ENCODE measurements at regions not wholly inside any gene's neighbourhood (a gene's known extent, or its start where the extent isn't known, plus 50 kb on each side); places are given as distances from the start of the nearest gene placed in this dataset.
"Not testable (repeated sequence)": the region's sequence is repeated elsewhere in the genome, so short reads cannot be mapped to it uniquely, and the experiment has no call there.

DNA sequence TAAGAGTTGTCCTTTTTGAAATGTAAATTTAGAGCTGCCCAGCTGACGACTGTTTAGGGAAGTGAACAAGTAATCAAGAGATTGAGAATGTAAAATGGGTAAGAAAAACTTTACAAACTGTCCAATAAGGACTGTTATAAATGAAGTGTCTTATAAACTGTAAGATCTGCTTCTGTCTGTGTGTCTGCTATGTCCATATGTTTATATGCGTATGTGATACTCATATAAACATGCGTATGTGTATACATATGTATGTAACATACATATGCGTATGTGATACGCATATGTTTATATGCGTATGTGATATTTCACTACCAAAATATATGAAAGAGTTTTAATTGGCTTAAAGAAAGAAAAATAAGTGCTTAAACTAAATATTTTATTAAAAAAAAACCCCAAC lies 416.0 kb upstream of the GALNTL6 start:
- no peaks in the 10 kb centered on the region for H3K27me3 Mint-ChIP-seq
- no peaks in the 10 kb centered on the region for H3K4me1 Mint-ChIP-seq
- no peak overlapping the region for H3K4me3 Mint-ChIP-seq
- DNase-seq: no peak
- peaks cover 5 to 18% of the 10 kb centered on the region in 2 donors for H3K9me3 Mint-ChIP-seq
- no peak for ATAC-seq
- no peak overlapping the region for H3K27ac Mint-ChIP-seq

DNA sequence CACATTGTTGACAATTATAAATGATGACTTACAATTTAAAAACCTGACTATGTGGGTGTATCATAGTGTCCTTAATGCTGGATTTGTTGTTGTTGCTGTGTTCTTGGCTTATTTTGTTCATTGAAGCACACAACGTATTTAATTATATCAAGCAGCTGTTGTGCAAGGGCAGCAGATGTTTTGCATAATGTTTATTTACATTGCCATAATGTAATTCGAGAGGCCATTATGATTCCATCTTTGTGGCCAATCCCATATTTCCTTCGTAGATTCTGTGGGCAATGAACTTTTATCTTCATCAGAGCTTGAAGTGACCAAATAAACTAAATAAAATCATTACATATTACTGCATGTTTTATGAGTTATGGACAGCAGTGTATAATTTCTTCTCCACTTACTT lies 422.6 kb upstream of the GALNTL6 start:
- H3K4me3 Mint-ChIP-seq: no peak overlapping the region
- no peak overlapping the region for H3K27ac Mint-ChIP-seq
- peaks cover 0 to 18% of the 10 kb centered on the region in 2 donors for H3K9me3 Mint-ChIP-seq
- H3K4me1 Mint-ChIP-seq: no peaks in the 10 kb centered on the region
- no peaks in the 10 kb centered on the region for H3K27me3 Mint-ChIP-seq
- DNase-seq (no peak), ATAC-seq (no peak)

DNA sequence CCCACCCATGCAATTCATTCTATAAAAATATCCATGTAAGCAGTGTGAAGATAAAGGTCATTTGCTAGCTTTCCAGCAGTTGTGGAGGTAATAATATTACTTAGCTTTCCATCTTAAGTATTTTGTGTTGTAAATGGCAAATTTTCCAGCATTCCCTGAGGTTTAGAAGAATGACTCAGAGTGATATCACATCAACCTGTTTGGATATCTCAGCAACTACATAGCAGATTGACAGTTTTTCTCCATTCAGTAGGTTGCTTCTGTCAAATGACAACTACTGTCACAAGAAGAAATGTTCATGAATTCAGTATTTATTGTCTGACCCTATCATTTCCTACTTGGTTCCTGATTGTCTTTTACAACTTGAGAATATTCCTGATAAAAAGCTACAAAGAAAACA lies 434.9 kb upstream of the GALNTL6 start:
- H3K4me1 Mint-ChIP-seq: no peaks in the 10 kb centered on the region
- no peak overlapping the region for H3K4me3 Mint-ChIP-seq
- ATAC-seq (no peak), DNase-seq (no peak)
- no peak overlapping the region for H3K27ac Mint-ChIP-seq
- H3K27me3 Mint-ChIP-seq: no peaks in the 10 kb centered on the region
- no peaks in the 10 kb centered on the region for H3K9me3 Mint-ChIP-seq

DNA sequence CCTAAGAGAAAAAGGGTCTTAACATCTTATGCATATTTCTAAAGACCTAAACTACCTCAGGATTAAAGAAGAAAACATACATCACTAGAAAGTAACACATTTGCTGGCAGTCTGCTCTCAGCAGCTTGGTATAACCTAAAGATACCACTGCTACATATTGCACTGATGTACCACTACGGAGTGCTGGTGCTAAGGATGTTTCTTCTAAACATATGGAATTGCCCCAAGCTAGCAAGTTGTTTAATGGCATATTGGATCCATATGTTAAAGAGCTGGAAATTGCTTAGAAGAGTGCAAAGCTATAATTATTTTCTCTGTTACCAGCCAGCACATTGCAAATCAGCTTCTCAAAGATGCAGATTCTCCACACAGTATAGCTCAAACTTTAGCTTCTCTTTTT lies 436.5 kb upstream of the GALNTL6 start:
- ATAC-seq (no peak), DNase-seq (no peak)
- Mint-ChIP-seq H3K27me3 (no peaks in the 10 kb centered on the region), H3K9me3 (no peaks in the 10 kb centered on the region), H3K4me1 (no peaks in the 10 kb centered on the region), H3K27ac (no peak overlapping the region), H3K4me3 (no peak overlapping the region)

DNA sequence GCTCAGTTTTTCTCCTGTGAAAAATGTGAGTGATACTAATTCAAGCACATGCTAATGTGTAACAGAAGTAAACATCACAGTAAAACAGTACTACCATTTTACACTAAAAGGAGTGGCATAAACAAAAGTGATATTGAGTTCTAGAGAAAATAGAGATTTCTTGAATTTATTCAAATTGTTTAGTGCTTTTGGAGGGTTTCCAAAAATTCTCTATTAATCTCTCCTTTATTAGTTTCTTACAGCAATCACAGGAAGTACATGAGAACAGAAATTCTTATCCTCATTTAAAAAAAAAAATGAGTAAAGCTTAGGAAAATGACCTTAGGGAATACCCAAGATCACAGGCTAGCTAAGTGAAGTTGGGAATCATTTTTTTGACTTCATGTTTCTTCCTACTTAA lies 459.7 kb upstream of the GALNTL6 start:
- no peak for ATAC-seq
- DNase-seq: no peak
- Mint-ChIP-seq H3K4me1 (no peaks in the 10 kb centered on the region), H3K27me3 (no peaks in the 10 kb centered on the region), H3K4me3 (no peak overlapping the region), H3K27ac (no peak overlapping the region), H3K9me3 (peaks cover 10 to 15% of the 10 kb centered on the region in 2 donors)

DNA sequence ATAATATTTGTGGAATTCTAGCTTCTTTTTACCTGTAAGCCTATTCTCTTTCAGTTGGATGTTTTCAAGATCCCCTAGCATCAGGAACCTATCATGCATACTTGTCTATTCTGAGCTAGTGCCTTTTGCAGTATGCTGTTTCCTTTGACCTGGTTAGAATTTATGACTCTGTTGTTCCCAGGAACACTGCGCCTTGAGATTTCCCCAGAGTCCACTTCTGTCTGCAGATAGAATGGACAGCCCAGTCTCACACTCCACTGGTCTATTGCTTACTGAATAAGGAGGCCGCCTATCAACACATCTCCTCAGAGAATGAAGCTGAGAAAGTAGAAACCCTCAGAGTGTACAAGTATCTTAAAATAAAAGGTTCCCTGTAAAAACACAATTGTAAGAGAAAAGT lies 465.1 kb upstream of the GALNTL6 start:
- no peaks in the 10 kb centered on the region for H3K4me1 Mint-ChIP-seq
- no peak for DNase-seq
- peaks cover 4 to 5% of the 10 kb centered on the region in 2 donors for H3K9me3 Mint-ChIP-seq
- no peak for ATAC-seq
- H3K27ac Mint-ChIP-seq: no peak overlapping the region
- no peak overlapping the region for H3K4me3 Mint-ChIP-seq
- H3K27me3 Mint-ChIP-seq: no peaks in the 10 kb centered on the region

DNA sequence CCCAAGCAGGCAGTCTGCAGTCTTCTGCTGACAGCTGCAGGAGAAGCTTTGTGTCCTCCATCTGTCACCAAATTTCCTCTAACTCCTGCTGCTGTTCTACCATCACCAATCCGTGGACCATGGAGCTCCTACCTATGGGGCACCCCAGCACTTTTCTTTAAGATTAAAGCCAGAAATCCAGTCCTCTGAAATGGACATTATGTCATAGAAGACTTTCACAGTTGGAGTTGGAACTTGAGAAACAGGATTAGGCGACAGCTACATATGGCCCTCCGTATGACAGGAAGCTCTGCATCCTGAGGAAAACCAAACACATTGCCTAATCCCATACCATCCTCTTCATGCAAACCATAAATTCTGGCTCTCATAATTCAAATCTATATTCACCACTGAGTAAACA lies 470.6 kb upstream of the GALNTL6 start:
- ATAC-seq: no peak
- peaks cover 4 to 5% of the 10 kb centered on the region in 2 donors for H3K9me3 Mint-ChIP-seq
- DNase-seq: no peak
- H3K27ac Mint-ChIP-seq: no peak overlapping the region
- H3K4me3 Mint-ChIP-seq: no peak overlapping the region
- no peaks in the 10 kb centered on the region for H3K27me3 Mint-ChIP-seq
- no peaks in the 10 kb centered on the region for H3K4me1 Mint-ChIP-seq

DNA sequence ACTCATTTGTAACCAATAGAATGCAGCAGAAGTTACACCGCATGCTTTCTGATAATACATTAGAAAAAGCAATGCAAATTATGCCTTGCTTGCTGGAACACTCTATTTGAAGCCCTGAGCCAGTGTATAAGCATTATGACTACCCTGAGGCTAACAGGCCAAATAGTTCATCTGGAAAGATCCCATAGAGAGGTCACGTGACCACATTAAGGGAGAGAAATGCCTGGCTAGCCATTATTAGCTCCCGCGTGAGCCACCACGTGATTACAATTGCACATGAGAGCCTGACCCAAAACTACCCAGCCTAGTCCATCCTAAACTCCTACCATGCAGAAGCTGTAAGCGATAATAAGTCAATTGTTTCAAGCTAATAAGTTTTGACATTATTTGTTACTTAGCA lies 472.9 kb upstream of the GALNTL6 start:
- ATAC-seq: no peak

DNA sequence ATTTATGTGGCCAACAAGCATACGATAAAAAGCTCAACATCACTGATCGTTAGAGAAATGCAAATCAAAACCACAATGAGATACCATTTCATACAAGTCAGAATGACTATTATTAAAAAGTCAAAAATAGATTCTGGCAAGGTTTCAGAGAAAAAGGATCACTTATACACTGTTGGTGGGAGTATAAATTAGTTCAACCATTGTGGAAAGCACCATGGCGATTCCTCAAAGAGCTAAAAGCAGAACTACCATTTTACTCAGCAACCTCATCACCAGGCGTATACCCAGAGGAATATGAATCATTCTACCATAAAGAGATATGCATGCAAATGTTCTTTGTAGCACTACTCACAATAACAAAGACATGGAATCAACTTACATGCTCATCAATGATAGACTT lies 478.7 kb upstream of the GALNTL6 start:
- DNase-seq (no peak), ATAC-seq (no peak)
- H3K27ac Mint-ChIP-seq: no peak overlapping the region
- peaks cover 11 to 25% of the 10 kb centered on the region in 2 donors for H3K9me3 Mint-ChIP-seq
- H3K27me3 Mint-ChIP-seq: no peaks in the 10 kb centered on the region
- H3K4me3 Mint-ChIP-seq: no peak overlapping the region
- H3K4me1 Mint-ChIP-seq: no peaks in the 10 kb centered on the region

More for the DNA sequence above, 472.9 kb upstream of the GALNTL6 start:
- Mint-ChIP-seq H3K4me3 (no peak overlapping the region), H3K27ac (no peak overlapping the region), H3K9me3 (peaks cover 6 to 10% of the 10 kb centered on the region in 2 donors), H3K27me3 (no peaks in the 10 kb centered on the region), H3K4me1 (no peaks in the 10 kb centered on the region)
- DNase-seq: no peak

DNA sequence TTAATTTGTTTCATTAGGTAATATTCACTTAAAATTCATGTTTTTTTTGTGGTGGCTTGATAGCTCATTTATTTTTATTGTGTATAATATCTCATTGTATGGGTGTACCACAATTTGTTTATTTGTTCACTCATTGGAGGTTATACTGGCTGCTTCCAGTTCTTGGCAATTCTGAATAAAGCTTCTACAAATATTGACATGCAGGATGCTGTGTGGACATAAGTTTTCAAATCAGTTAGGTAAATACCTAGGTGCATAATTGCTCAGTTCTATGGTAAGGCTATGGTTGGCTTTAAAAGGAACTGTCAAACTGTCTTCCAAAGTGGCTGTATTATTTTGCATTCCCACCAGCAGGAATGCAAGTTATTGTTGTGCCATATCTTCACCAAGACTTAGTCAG lies 504.5 kb upstream of the GALNTL6 start:
- no peak overlapping the region for H3K27ac Mint-ChIP-seq
- H3K9me3 Mint-ChIP-seq: peaks cover 0 to 6% of the 10 kb centered on the region in 2 donors
- DNase-seq: no peak
- ATAC-seq: no peak
- H3K4me3 Mint-ChIP-seq: no peak overlapping the region
- H3K27me3 Mint-ChIP-seq: no peaks in the 10 kb centered on the region
- H3K4me1 Mint-ChIP-seq: no peaks in the 10 kb centered on the region

DNA sequence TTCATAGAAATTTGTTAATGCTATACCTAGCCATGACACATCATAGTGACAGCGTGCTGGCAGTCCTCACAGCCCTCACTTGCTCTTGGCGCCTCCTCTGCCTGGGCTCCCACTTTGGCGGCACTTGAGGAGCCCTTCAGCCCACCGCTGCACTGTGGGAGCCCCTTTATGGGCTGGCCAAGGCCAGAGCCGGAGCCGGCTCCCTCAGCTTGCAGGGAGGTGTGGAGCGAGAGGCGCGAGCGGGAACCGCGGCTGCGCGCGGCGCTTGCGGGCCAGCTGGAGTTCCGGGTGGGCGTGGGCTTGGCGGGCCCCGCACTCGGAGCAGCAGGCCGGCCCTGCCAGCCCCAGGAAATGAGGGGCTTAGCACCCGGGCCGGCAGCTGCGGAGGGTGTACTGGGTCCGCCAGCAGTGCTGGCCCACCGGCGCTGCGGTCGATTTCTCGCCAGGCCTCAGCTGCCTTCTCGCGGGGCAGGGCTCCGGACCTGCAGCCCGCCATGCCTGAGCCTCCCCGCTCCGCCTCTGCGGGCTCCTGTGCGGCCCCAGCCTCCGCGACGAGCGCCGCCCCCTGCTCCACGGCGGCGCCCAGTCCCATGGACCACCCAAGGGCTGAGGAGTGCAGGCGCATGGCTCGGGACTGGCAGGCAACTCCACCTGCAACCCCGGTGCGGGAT lies 515.0 kb upstream of the GALNTL6 start:
- not testable (repeated sequence) for H3K4me3 Mint-ChIP-seq, H3K4me1 Mint-ChIP-seq, H3K27me3 Mint-ChIP-seq, H3K27ac Mint-ChIP-seq, ATAC-seq, DNase-seq
- H3K9me3 Mint-ChIP-seq: peaks cover 0 to 16% of the 10 kb centered on the region in 2 donors

DNA sequence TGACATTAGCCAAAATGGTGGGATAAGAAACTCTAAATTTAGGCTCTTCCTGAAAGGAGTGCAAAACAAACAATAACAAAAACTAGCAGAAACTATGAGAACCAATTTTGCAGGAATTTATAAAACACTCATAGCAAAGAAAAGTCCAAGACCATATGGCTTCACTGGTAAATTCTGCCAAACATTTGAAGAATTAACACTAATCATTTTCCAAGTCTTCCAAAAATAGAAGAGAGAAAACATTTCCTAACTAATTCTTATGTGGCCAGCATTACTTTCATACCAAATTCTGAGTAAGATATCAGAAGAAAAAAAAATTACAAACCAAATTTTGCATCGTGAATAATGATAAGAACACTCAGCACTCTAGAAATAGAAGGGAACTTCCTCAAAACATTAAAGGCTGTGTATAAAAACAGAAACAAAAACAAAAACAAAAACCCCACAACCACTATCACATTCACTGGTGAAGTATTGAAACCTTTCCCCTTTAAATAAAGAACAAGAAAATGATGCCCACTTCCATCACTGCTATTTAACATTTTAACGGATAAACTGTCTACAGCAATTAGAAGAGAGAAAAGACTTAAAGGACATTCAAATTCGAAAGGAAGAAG lies 524.3 kb upstream of the GALNTL6 start:
- DNase-seq (no peak), ATAC-seq (no peak)
- no peak overlapping the region for H3K4me3 Mint-ChIP-seq
- H3K27me3 Mint-ChIP-seq: no peaks in the 10 kb centered on the region
- H3K27ac Mint-ChIP-seq: no peak overlapping the region
- no peaks in the 10 kb centered on the region for H3K4me1 Mint-ChIP-seq
- H3K9me3 Mint-ChIP-seq: peaks cover 0 to 7% of the 10 kb centered on the region in 2 donors

DNA sequence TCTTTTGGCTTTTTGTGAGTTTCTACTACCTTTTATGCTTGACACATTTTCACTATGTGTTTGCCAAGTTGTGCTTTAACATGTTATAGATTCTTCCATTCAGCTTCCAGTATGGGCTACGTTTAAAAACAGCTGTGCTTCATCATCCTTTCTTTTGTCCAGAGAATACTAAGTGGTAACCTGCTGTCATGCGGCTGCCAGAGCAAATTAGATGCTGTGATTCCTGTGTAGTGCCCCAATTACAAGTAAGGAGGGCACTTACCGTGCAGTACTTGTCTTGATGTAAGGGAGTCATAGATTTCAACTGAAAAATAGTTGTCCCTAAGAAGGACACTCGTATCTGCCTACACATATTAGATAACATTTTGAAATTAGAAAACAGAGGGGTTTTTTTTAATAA lies 531.8 kb upstream of the GALNTL6 start:
- Mint-ChIP-seq H3K27me3 (no peaks in the 10 kb centered on the region), H3K4me1 (no peaks in the 10 kb centered on the region), H3K9me3 (peaks cover 6 to 7% of the 10 kb centered on the region in 2 donors), H3K4me3 (no peak overlapping the region), H3K27ac (no peak overlapping the region)
- no peak for ATAC-seq
- DNase-seq: no peak

DNA sequence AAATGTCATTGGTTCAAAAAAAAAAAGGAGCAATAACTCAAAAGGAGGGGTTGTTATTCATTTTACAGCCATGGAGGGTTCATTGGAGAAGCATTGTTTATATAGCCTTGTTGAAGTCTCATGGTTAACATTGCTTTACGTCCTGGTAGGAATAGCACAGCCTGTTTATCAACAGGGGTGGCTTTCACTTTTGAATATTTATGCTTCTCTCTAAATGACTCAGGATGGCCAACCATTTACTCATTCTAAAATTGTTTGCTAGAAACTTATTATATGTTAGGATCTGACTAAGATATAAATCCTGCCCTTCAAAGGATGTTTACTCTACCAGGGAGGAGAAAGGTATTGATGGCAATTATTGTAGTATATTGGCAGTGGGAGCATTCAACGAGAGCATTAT lies 534.1 kb upstream of the GALNTL6 start:
- Mint-ChIP-seq H3K27ac (no peak overlapping the region), H3K9me3 (peaks cover 0 to 17% of the 10 kb centered on the region in 2 donors), H3K4me3 (no peak overlapping the region), H3K4me1 (no peaks in the 10 kb centered on the region), H3K27me3 (no peaks in the 10 kb centered on the region)
- ATAC-seq (no peak), DNase-seq (no peak)

DNA sequence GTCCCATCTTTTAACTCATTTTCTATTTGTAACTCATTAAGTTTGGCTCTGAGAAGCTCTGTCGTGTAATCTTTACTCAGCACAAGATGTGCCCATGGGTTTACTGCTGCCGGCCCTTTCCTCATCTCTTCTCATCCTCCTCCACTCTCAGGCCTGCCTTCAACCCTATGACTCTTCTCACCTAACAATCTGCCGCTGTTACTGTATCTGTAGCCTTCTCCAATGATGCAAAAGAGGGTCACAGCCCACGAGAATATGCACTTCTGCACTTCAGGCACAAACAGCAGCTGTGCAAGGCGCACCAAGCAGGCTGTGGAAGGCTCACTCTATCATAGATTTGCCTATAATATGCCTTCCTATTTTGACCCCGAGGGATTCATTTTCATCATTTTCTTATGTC lies 546.5 kb upstream of the GALNTL6 start:
- Mint-ChIP-seq H3K4me1 (no peaks in the 10 kb centered on the region), H3K4me3 (no peak overlapping the region), H3K9me3 (no peaks in the 10 kb centered on the region), H3K27ac (no peak overlapping the region), H3K27me3 (no peaks in the 10 kb centered on the region)
- no peak for DNase-seq
- no peak for ATAC-seq

DNA sequence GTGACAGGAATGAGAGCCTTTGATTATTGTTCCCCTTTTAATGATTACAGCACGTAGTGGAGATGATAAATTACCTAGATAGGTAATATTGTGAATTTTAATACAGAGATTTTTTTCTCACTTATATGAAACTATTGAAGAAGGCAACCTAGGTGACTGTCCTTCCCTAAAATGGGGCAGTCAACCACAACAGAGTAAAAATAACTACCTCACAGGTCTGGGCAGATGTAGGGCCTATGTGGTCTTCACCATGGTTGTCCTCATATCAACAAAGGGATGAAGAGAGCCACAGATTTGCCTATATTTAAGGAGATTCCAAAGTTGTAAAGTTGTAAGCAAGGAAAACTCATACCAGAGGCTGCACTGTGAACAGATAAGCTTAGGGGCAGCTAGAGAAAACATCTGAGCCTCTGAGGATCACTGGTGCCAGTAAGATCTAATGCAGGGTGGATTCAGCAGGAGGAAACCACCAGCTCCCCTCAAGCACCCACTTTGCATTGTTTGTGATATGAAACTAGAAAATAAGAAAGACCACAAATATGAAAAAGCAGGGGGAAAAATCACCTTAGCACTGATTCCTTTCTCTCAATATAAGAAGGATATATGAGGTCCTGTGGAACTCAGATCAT lies 547.9 kb upstream of the GALNTL6 start:
- Mint-ChIP-seq H3K9me3 (peaks cover 0 to 10% of the 10 kb centered on the region in 2 donors), H3K4me3 (no peak overlapping the region), H3K4me1 (no peaks in the 10 kb centered on the region), H3K27ac (no peak overlapping the region), H3K27me3 (no peaks in the 10 kb centered on the region)
- DNase-seq (no peak), ATAC-seq (no peak)

Data from stimulated activated naive CD8-positive, alpha-beta T cell treated with anti-CD3 and anti-CD28 coated beads, Interleukin-15, amount 100 ng/mL, for 72 hours (primary cell).